ENCODE measurements at regions not wholly inside any gene's neighbourhood (a gene's known extent, or its start where the extent isn't known, plus 50 kb on each side); places are given as distances from the start of the nearest gene placed in this dataset.
"Not testable (repeated sequence)": the region's sequence is repeated elsewhere in the genome, so short reads cannot be mapped to it uniquely, and the experiment has no call there.

- TF ChIP-seq, protein P1, sequence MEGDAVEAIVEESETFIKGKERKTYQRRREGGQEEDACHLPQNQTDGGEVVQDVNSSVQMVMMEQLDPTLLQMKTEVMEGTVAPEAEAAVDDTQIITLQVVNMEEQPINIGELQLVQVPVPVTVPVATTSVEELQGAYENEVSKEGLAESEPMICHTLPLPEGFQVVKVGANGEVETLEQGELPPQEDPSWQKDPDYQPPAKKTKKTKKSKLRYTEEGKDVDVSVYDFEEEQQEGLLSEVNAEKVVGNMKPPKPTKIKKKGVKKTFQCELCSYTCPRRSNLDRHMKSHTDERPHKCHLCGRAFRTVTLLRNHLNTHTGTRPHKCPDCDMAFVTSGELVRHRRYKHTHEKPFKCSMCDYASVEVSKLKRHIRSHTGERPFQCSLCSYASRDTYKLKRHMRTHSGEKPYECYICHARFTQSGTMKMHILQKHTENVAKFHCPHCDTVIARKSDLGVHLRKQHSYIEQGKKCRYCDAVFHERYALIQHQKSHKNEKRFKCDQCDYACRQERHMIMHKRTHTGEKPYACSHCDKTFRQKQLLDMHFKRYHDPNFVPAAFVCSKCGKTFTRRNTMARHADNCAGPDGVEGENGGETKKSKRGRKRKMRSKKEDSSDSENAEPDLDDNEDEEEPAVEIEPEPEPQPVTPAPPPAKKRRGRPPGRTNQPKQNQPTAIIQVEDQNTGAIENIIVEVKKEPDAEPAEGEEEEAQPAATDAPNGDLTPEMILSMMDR (IDR thresholded peaks at IDR 0.05): not testable (repeated sequence)
- TF ChIP-seq POLR2A (IDR thresholded peaks at IDR 0.05): not testable (repeated sequence)
Observed at GRCh38 chrY:10958122-10958521, 1430.4 kb downstream of the TSPY10 start.

Data from Peyer's patch (tissue), 4 donors.